ENCODE measurements at regions not wholly inside any gene's neighbourhood (a gene's known extent, or its start where the extent isn't known, plus 50 kb on each side); places are given as distances from the start of the nearest gene placed in this dataset.

GRCh38 chr2:120509991-120510735 is 164.2 kb downstream of the INHBB start:
- no peak overlapping the region for H3K27ac ChIP-seq (ENCODE audit: low read depth)
- H3K4me1 ChIP-seq (ENCODE audit: insufficient read depth) = peaks cover 8% of the 10 kb centered on the region
- no peak for DNase-seq (ENCODE audit: low spot score)
- Mint-ChIP-seq H3K27ac (no peak overlapping the region), H3K27me3 (ENCODE audit: insufficient read depth, low read depth, poor library complexity) (peaks cover 18% of the 10 kb centered on the region), H3K4me1 (peaks cover 9% of the 10 kb centered on the region; the same call in 2 of the 3 replicates), H3K9me3 (no peaks in the 10 kb centered on the region), H3K4me3 (no peak overlapping the region), H3K36me3 (ENCODE audit: low read depth) (no peaks in the 10 kb centered on the region)
- H3F3A ChIP-seq (replicated peaks; ENCODE audit: low read depth) = no peaks in the 10 kb centered on the region
- H3K4me3 ChIP-seq = no peak overlapping the region
- H3K27me3 ChIP-seq (ENCODE audit: insufficient read depth) = no peaks in the 10 kb centered on the region
- H3K4me2 ChIP-seq = no peak overlapping the region
- TF ChIP-seq ETS1 (IDR thresholded peaks at IDR 0.05) (no peak), STAT1 (IDR thresholded peaks at IDR 0.05; ENCODE audit: unreplicated experiment) (no peak), ZNF331 (CRISPR knock-in tag; IDR thresholded peaks at IDR 0.05; ENCODE audit: low read depth) (no peak), CREB1 (CRISPR knock-in tag; IDR thresholded peaks at IDR 0.05; ENCODE audit: low read depth) (no peak)
- TF ChIP-seq, protein P1, sequence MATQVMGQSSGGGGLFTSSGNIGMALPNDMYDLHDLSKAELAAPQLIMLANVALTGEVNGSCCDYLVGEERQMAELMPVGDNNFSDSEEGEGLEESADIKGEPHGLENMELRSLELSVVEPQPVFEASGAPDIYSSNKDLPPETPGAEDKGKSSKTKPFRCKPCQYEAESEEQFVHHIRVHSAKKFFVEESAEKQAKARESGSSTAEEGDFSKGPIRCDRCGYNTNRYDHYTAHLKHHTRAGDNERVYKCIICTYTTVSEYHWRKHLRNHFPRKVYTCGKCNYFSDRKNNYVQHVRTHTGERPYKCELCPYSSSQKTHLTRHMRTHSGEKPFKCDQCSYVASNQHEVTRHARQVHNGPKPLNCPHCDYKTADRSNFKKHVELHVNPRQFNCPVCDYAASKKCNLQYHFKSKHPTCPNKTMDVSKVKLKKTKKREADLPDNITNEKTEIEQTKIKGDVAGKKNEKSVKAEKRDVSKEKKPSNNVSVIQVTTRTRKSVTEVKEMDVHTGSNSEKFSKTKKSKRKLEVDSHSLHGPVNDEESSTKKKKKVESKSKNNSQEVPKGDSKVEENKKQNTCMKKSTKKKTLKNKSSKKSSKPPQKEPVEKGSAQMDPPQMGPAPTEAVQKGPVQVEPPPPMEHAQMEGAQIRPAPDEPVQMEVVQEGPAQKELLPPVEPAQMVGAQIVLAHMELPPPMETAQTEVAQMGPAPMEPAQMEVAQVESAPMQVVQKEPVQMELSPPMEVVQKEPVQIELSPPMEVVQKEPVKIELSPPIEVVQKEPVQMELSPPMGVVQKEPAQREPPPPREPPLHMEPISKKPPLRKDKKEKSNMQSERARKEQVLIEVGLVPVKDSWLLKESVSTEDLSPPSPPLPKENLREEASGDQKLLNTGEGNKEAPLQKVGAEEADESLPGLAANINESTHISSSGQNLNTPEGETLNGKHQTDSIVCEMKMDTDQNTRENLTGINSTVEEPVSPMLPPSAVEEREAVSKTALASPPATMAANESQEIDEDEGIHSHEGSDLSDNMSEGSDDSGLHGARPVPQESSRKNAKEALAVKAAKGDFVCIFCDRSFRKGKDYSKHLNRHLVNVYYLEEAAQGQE (IDR thresholded peaks at IDR 0.05; ENCODE audit: unreplicated experiment) = no peak
- no peaks in the 10 kb centered on the region for H3K79me2 ChIP-seq (replicated peaks; ENCODE audit: insufficient read depth)
- no peak for ATAC-seq
- no peaks in the 10 kb centered on the region for H3K9me2 ChIP-seq (ENCODE audit: insufficient read depth)
- H3K36me3 ChIP-seq (ENCODE audit: insufficient read depth) = no peaks in the 10 kb centered on the region
- H2AFZ ChIP-seq = no peak overlapping the region
- no peaks in the 10 kb centered on the region for H4K20me1 ChIP-seq (replicated peaks; ENCODE audit: insufficient read depth)

GRCh38 chr2:120510751-120511395 is 164.9 kb downstream of the INHBB start:
- no peaks in the 10 kb centered on the region for H3K27me3 ChIP-seq (ENCODE audit: insufficient read depth)
- H3F3A ChIP-seq (replicated peaks; ENCODE audit: low read depth) = no peaks in the 10 kb centered on the region
- no peaks in the 10 kb centered on the region for H3K36me3 ChIP-seq (ENCODE audit: insufficient read depth)
- H3K27ac ChIP-seq (ENCODE audit: low read depth) = no peak overlapping the region
- no peaks in the 10 kb centered on the region for H3K9me3 Mint-ChIP-seq
- peaks cover 18% of the 10 kb centered on the region for H3K27me3 Mint-ChIP-seq (ENCODE audit: insufficient read depth, low read depth, poor library complexity)
- H3K9me2 ChIP-seq (ENCODE audit: insufficient read depth) = no peaks in the 10 kb centered on the region
- H3K36me3 Mint-ChIP-seq (ENCODE audit: low read depth) = no peaks in the 10 kb centered on the region
- H3K79me2 ChIP-seq (replicated peaks; ENCODE audit: insufficient read depth) = no peaks in the 10 kb centered on the region
- peaks cover 8% of the 10 kb centered on the region for H3K4me1 ChIP-seq (ENCODE audit: insufficient read depth)
- TF ChIP-seq ZNF114 (CRISPR knock-in tag; IDR thresholded peaks at IDR 0.05) (no peak), EZH2 (IDR thresholded peaks at IDR 0.05; ENCODE audit: low read depth, unreplicated experiment) (no peak), CREB1 (CRISPR knock-in tag; IDR thresholded peaks at IDR 0.05; ENCODE audit: low read depth) (no peak), CTCF (conservative IDR thresholded peaks at IDR 0.05; ENCODE audit: low read depth in 2 of 2) (0 out of 4 replicates have a peak, but pooled peaks of 1 of the 2 experiments have one; percentile 13), NANOG (IDR thresholded peaks at IDR 0.05; ENCODE audit: borderline replicate concordance) (no peak)
- no peak overlapping the region for H3K4me2 ChIP-seq
- H4K20me1 ChIP-seq (replicated peaks; ENCODE audit: insufficient read depth) = no peaks in the 10 kb centered on the region
- peaks cover 9% of the 10 kb centered on the region for H3K4me1 Mint-ChIP-seq
- DNase-seq (ENCODE audit: low spot score) (no peak), ATAC-seq (peak; percentile 36)
- H3K4me3 Mint-ChIP-seq = no peak overlapping the region
- H3K4me3 ChIP-seq = no peak overlapping the region
- H3K27ac Mint-ChIP-seq = no peak overlapping the region
- H2AFZ ChIP-seq = no peak overlapping the region
